K562 (cell line): ENCODE measurements at regions not wholly inside any gene's neighbourhood (a gene's known extent, or its start where the extent isn't known, plus 50 kb on each side); places are given as distances from the start of the nearest gene placed in this dataset.

Experiments
- ATAC-seq: fragments of 200-7000 bp; cut with Tn5 transposase; 3 replicates; pipeline ENCODE4 v1.9.1; 2020; ENCODE audit warnings: moderate library complexity
- BruUV-seq: library from RNA; stranded (reverse); fragments of 400-500 nt; replicated peaks from 2 replicates; lab custom pipeline; 2021; lab: Mats Ljungman, UMichigan
- CTCF ChIA-PET: fragments of 300-600 bp; formaldehyde crosslinking; extraction: SDS; loops from one replicate; lab custom pipeline; 2021; ENCODE audit warnings: low intra/inter-chr PET ratio; lab: Yijun Ruan, JAX
- POLR2A ChIA-PET: fragments of 300-600, 350-650 bp; sonication (Branson Sonifier 250); formaldehyde crosslinking; extraction: SDS; loops from one replicate; lab custom pipeline; 2021; ENCODE audit warnings: antibody characterized with exemption, inconsistent platforms; lab: Yijun Ruan, JAX
- DNase-seq, 4 experiments: peaks; one replicate each; pipeline versions ENCODE4 v3.0.0 to v3.0.0-alpha.2; 2011 to 2018; ENCODE audit warnings: low spot score in 3 of 4, mixed read lengths in 3 of 4; ENCODE audit errors: extremely low read depth in 1 of 4
- FAIRE-seq: peaks from 2 replicates; lab custom pipeline; 2011; peaks lifted over from hg19 to GRCh38; lab: Jason Lieb, UNC
- H2AFZ ChIP-seq: 2 replicates; pipeline ENCODE4 v1.6.0; 2011; ENCODE audit warnings: low read depth, low read length, control low read depth, inconsistent platforms
- H3K27ac ChIP-seq: fragments of 200-600 bp; 3 replicates; pipeline ENCODE4 v1.8.0; 2011; ENCODE audit warnings: low read depth, mild to moderate bottlenecking, control low read depth, inconsistent platforms, low read length, moderate library complexity, mixed read lengths; ENCODE audit errors: extremely low read depth
- H3K27me3 ChIP-seq, 2 experiments: fragments of 300-600 bp in 1 of 2; 2 replicates in 1 of 2; 3 replicates in 1 of 2; pipeline versions ENCODE4 v1.6.0 to v1.8.0; 2011; ENCODE audit warnings: inconsistent platforms in 2 of 2, low read length in 2 of 2, mild to moderate bottlenecking in 1 of 2, mixed read lengths in 1 of 2, moderate library complexity in 1 of 2; ENCODE audit not compliant: control insufficient read depth in 2 of 2, insufficient read depth in 2 of 2
- H3K36me3 ChIP-seq: fragments of 300-600 bp; 3 replicates; pipeline ENCODE4 v1.8.0; 2011; ENCODE audit warnings: mild to moderate bottlenecking, low read length, inconsistent platforms; ENCODE audit not compliant: control insufficient read depth, insufficient read depth
- H3K4me1 ChIP-seq, 2 experiments: fragments of 200-600 bp in 1 of 2; replicated peaks in 1 of 2; 2 replicates in 1 of 2; 3 replicates in 1 of 2; pipeline versions ENCODE4 v1.5.1 to v1.8.0; 2011; ENCODE audit warnings: inconsistent platforms in 2 of 2, low read length in 2 of 2, mild to moderate bottlenecking in 1 of 2, mixed read lengths in 1 of 2, moderate library complexity in 1 of 2; ENCODE audit not compliant: control insufficient read depth in 2 of 2, insufficient read depth in 2 of 2
- H3K4me2 ChIP-seq: 2 replicates; pipeline ENCODE4 v1.6.1; 2011; ENCODE audit warnings: low read length, control low read depth, inconsistent platforms, mixed read lengths; ENCODE audit not compliant: insufficient read depth
- H3K4me3 ChIP-seq: fragments of 200-600 bp; sonication (generic), shearing (Covaris generic); 2 replicates; pipeline ENCODE4 v1.5.1; 2016; ENCODE audit warnings: control low read depth, inconsistent platforms
- H3K79me2 ChIP-seq: fragments of 200-600 bp; 3 replicates; pipeline ENCODE4 v1.8.0; 2011; ENCODE audit warnings: low read length, inconsistent platforms; ENCODE audit not compliant: control insufficient read depth, insufficient read depth
- H3K9ac ChIP-seq, 2 experiments: 2 replicates each; pipeline versions ENCODE4 v1.6.0 to v1.6.1; 2011; ENCODE audit warnings: low read depth in 2 of 2, low read length in 2 of 2, control low read depth in 1 of 2, inconsistent platforms in 1 of 2, mild to moderate bottlenecking in 1 of 2, mixed read lengths in 1 of 2; ENCODE audit not compliant: insufficient read depth in 1 of 2
- H3K9me1 ChIP-seq: one replicate; pipeline ENCODE4 v1.6.0; 2011; ENCODE audit warnings: inconsistent platforms, mild to moderate bottlenecking, low read length, moderate library complexity; ENCODE audit not compliant: control insufficient read depth, insufficient read depth
- H3K9me3 ChIP-seq: replicated peaks from 2 replicates; pipeline ENCODE4 v1.5.1; 2011; ENCODE audit warnings: low read depth, low read length, inconsistent platforms; ENCODE audit not compliant: control insufficient read depth, insufficient read depth
- H4K20me1 ChIP-seq: replicated peaks from 2 replicates; pipeline ENCODE4 v1.6.1; 2011; ENCODE audit warnings: low read length, inconsistent platforms, mixed read lengths; ENCODE audit not compliant: control insufficient read depth, insufficient read depth
- CBFA2T3 ChIP-seq: fragments of 450-650 bp; IDR thresholded peaks from 2 replicates; pipeline ENCODE4 v1.6.1; 2017
- GABPB2 ChIP-seq: fragments of 250-450 bp; sonication (Bioruptor Pico); conservative IDR thresholded peaks from 2 replicates; pipeline ENCODE4 v1.5.1; 2021; ENCODE audit warnings: mild to moderate bottlenecking
- SMARCB1 ChIP-seq: IDR thresholded peaks from 2 replicates; pipeline ENCODE4 v1.6.1; 2011; ENCODE audit warnings: improper control_type of control experiment, low read depth; ENCODE audit not compliant: insufficient read length
- TAF7 ChIP-seq: fragments of 450-650 bp; IDR thresholded peaks from 2 replicates; pipeline ENCODE4 v1.6.1; 2016; ENCODE audit warnings: missing genetic modification characterization, missing compliant biosample characterization
- UBTF ChIP-seq, 2 experiments: IDR thresholded peaks; 2 replicates each; pipeline ENCODE4 v1.6.1; 2012; ENCODE audit warnings: improper control_type of control experiment in 2 of 2, low read depth in 2 of 2, low read length in 2 of 2, borderline replicate concordance in 1 of 2
- ZNF77 ChIP-seq: fragments of 250-450 bp; sonication (Bioruptor Pico); IDR thresholded peaks from 2 replicates; pipeline ENCODE4 v1.5.0; 2020
- WGBS: fragments of 100-300 bp; shearing (Covaris generic); methylation state at CpG from one replicate; pipeline ENCODE4 v1.1.6; 2016; ENCODE audit warnings: low coverage, mixed read lengths; ENCODE audit not compliant: insufficient coverage; ENCODE audit errors: missing lambda C conversion rate; 5-methylcytosine and 5-hydroxymethylcytosine counted together
- in situ Hi-C: fragments of 300-500 bp; cut with MboI; formaldehyde crosslinking; loops from 4 replicates; pipeline ENCODE4 v1.15.0; 2018; ENCODE audit warnings: inconsistent platforms, mixed read lengths
- intact Hi-C: fragments of 100-400 bp; cut with micrococcal nuclease; formaldehyde crosslinking; loops from 2 replicates; pipeline ENCODE4 v1.14.2; 2022

GRCh38 chr11:116654526-116654925 lies 118.3 kb downstream of the BUD13 start:
- no peak overlapping the region for H3K4me2 ChIP-seq
- no peaks in the 10 kb centered on the region; a peak in 1 of 5 replicates for H3K27me3 ChIP-seq
- in situ Hi-C loops (no loop called here), intact Hi-C loops (no loop called here)
- no peak overlapping the region for H2AFZ ChIP-seq
- DNase-seq, result no peak
- no peaks in the 10 kb centered on the region for H3K79me2 ChIP-seq
- no peaks in the 10 kb centered on the region for H3K36me3 ChIP-seq
- H4K20me1 ChIP-seq, result no peaks in the 10 kb centered on the region
- H3K27ac ChIP-seq, result no peak overlapping the region
- H3K4me1 ChIP-seq, result peaks cover 0 to 4% of the 10 kb centered on the region in 2 experiments; a peak in 3 of 5 replicates
- no peaks in the 10 kb centered on the region for H3K9me3 ChIP-seq
- 0% methylated on average over 1 of the region's 1 CpG for WGBS
- no peak for FAIRE-seq
- ATAC-seq, result no peak
- CTCF ChIA-PET, result no interaction called here
- no peak for TF ChIP-seq ZNF77
- TF ChIP-seq UBTF (IDR thresholded peaks at IDR 0.05; ENCODE audit: borderline replicate concordance in 1 of 2, low read depth in 2 of 2, low read length in 2 of 2), result no peak
- no peak for TF ChIP-seq SMARCB1
- TF ChIP-seq TAF7 (tag), result no peak
- no peak for TF ChIP-seq GABPB2 (CRISPR knock-in tag)
- TF ChIP-seq CBFA2T3, result no peak
- H3K4me3 ChIP-seq, result no peak overlapping the region
- no peaks in the 10 kb centered on the region for H3K9me1 ChIP-seq
- no TSS peak for BruUV-seq
- H3K9ac ChIP-seq, result no peak overlapping the region
- POLR2A ChIA-PET, result interaction anchor here (1.3 kb wide), 1 partner anchor 11 kb away, joined by 3 read pairs; no protein-coding TSS in a partner anchor
